GM19463 (cell line): ENCODE measurements at regions not wholly inside any gene's neighbourhood (a gene's known extent, or its start where the extent isn't known, plus 50 kb on each side); places are given as distances from the start of the nearest gene placed in this dataset.

Experiments used
- ATAC-seq: cut with Tn5 transposase; IDR thresholded peaks from one replicate; pipeline ENCODE4 v1.9.1; 2021; ENCODE audit warnings: mild to moderate bottlenecking, moderate library complexity; ENCODE audit not compliant: unreplicated experiment

DNA sequence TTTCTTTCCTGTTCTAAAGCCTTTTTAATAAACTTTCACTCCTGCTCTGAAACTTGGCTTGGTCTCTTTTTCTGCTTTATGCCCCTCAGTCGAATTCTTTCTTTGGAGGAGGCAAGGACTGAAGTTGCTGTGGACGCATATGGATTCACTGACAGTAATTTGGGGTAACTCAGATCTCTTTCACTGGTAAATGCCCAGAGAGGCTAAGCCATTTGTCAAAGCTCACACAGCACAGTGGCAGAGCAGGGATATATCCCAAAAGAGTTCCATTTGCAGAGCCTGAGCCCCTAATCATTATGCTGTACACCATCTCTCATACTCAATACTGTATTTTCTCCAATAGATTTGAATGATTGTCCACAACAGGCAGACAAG is 72.3 kb upstream of the GALNT15 start:
- ATAC-seq, result no peak

DNA sequence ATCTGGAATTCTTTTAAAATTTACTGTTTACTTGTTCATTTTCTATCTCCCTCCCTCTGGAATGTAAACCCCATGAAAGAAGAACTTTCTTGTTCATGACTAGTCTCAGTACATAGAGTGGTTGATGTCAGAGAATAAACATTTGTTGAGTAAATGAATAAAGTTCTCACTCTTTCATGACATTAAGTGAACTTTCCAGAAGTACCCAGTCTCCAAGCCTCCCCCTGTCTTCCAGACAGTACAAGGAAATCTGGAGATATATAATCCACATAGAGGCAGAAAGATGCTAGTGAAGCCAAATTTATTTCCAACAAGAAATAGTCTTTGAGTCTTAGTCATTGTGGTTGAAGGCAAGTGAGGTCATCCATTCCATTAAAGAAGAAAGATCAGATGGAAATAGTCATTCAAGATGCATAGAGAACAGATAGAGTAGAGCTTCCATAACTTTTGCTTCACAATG is 71.5 kb upstream of the GALNT15 start:
- no peak for ATAC-seq

DNA sequence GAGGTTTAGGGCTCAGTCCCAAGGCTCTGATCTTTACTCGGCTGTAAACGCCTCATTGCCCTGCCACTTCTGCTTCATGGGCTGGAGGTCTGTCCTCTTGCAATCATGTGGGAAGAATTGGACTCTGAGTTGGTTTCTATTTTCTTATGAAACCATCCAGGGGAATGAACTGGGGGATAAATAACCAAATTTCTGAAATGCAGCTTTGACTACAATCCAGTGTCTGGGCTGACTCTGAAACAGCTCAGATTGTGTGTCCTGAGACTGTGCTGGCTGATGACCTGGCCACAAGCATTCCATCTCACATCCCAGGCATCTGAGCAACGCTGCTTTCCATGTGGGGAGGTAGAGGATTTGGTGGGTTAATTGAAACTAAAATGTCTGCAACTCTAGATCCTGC is 71.0 kb upstream of the GALNT15 start:
- ATAC-seq, result no peak

- ATAC-seq, result no peak
Measured at GRCh38 chr3:16104156-16104555, 70.3 kb upstream of the GALNT15 start.

- no peak for ATAC-seq
Measured at GRCh38 chr3:16106050-16106449, 68.4 kb upstream of the GALNT15 start.

- no peak for ATAC-seq
Measured at GRCh38 chr3:16108424-16108823, 66.1 kb upstream of the GALNT15 start.

GRCh38 chr3:16109929-16110328 is 64.6 kb upstream of the GALNT15 start:
- ATAC-seq, result no peak

DNA sequence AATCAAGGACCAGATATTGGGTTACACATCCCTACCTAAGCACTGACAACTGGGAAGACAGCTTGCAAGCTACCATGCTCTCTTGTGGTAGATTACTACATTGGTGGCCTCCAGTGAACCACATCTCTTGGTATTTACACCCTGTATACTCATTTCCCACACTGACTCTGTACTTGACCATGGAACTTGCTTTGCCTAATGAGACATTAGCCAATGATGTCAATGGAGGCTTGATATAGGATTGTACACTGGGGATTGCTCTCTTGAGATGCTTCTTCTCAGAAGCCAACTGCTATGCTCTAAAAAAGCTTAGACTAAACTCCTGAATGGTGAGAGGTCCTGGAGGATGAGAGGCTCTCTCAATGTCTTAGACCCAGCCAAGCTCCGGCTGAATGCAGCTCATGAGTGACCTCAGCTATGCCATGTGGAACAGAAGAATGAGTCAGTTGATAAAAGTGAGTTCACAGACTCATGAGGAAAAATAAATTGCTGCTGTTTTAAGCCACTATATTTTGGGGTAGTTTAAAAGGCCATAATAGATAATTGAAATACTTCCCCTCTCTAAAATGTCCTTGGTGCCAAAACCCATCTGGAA is 61.5 kb upstream of the GALNT15 start:
- no peak for ATAC-seq

- ATAC-seq, result no peak
Measured at GRCh38 chr3:16113704-16114103, 60.8 kb upstream of the GALNT15 start.

DNA sequence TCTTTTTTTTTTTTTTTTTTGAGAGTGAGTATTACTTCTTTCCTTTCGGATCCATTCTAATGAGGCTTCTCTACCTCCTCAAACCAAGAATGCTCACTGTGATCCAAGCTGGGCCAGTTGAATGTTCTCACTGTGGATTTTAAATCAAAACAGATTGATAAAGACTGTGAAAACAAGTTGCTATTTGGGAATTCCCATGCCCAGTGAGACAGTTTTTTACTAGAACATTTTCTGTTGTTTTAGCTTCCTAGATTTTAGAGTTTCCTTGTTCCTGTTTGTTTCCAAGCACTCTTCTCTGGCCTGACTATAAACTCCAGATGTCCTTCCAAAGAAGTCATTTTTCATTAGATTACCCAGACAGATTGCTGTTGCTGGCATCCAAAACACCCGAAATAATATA is 60.1 kb upstream of the GALNT15 start:
- ATAC-seq, result no peak

DNA sequence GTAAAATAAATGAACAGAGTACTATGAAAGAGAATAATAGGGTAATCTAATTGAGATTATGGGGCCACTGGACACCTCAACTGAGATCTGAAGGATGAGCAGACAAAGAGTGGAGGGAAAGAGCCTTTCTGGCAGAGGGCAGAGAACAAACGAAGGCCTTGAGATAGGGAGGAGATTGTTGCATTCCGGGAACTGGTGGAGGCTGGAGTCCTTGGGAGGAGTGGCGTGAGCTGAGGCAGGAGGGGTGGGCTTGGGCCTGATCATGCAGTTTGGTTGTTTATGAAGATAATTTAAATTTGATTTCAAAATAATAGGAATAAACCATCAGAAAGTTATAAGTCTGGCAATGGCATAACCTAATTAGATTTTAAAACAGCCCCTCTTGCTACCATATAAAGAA is 59.5 kb upstream of the GALNT15 start:
- ATAC-seq, result no peak

GRCh38 chr3:16118396-16118795 is 56.1 kb upstream of the GALNT15 start:
- no peak for ATAC-seq

- ATAC-seq, result no peak
Measured at GRCh38 chr3:16119887-16120286, 54.6 kb upstream of the GALNT15 start.

GRCh38 chr3:16121391-16121790 is 53.1 kb upstream of the GALNT15 start:
- no peak for ATAC-seq

- ATAC-seq, result no peak
Measured at GRCh38 chr3:16122155-16122554, 52.3 kb upstream of the GALNT15 start.

GRCh38 chr3:16122661-16123060 is 51.8 kb upstream of the GALNT15 start:
- ATAC-seq, result no peak

DNA sequence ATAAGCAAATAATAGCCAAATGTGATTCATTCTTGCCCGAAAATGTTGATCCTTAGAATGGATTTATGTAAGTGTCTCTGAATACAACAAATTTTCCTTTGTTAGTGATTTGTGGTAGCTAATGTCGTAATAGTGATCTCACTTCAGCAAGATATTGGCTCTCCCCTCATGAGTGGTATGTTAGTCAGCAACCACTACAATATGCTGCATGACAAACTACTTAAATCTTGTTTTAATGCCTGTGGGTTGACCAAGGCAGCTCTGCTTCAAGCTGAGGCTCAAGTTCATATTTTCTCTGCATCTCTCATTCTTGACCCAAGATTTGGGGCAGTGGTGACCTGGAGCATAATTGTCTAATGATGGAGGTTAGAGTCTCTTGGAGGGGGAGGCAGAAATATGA is 49.8 kb upstream of the GALNT15 start:
- no peak for ATAC-seq
